NK-92 (cell line): ENCODE measurements at regions not wholly inside any gene's neighbourhood (a gene's known extent, or its start where the extent isn't known, plus 50 kb on each side); places are given as distances from the start of the nearest gene placed in this dataset.
"Not testable (repeated sequence)": the region's sequence is repeated elsewhere in the genome, so short reads cannot be mapped to it uniquely, and the experiment has no call there.

Experiments
- DNase-seq: peaks from one replicate; lab custom pipeline; 2025; ENCODE audit not compliant: unreplicated experiment; lab: John Stamatoyannopoulos, UW

GRCh38 chr10:6885284-6885683 is 305.2 kb upstream of the PRKCQ start:
- no peak for DNase-seq

GRCh38 chr10:6881987-6882386 is 301.9 kb upstream of the PRKCQ start:
- no peak for DNase-seq

- no peak for DNase-seq
These were observed 297.8 kb upstream of the PRKCQ start for GRCh38 chr10:6877722-6878392.

- no peak for DNase-seq
These were observed 297.3 kb upstream of the PRKCQ start for GRCh38 chr10:6877336-6877721.

GRCh38 chr10:6875269-6875865 is 295.3 kb upstream of the PRKCQ start:
- no peak for DNase-seq

- no peak for DNase-seq
These were observed 291.1 kb upstream of the PRKCQ start for GRCh38 chr10:6871128-6871527.

GRCh38 chr10:6868036-6868725 is 288.1 kb upstream of the PRKCQ start:
- DNase-seq, result no peak

GRCh38 chr10:6866757-6867156 is 286.7 kb upstream of the PRKCQ start:
- DNase-seq, result no peak

- DNase-seq, result no peak
These were observed 284.1 kb upstream of the PRKCQ start for GRCh38 chr10:6864142-6864541.

GRCh38 chr10:6863381-6863780 is 283.3 kb upstream of the PRKCQ start:
- no peak for DNase-seq

GRCh38 chr10:6850452-6850851 is 270.4 kb upstream of the PRKCQ start:
- no peak for DNase-seq

- no peak for DNase-seq
These were observed 267.5 kb upstream of the PRKCQ start for GRCh38 chr10:6847561-6847960.

- DNase-seq, result no peak
These were observed 264.0 kb upstream of the PRKCQ start for GRCh38 chr10:6843894-6844650.

- no peak for DNase-seq
These were observed 263.4 kb upstream of the PRKCQ start for GRCh38 chr10:6843481-6843881.

- no peak for DNase-seq
These were observed 262.6 kb upstream of the PRKCQ start for GRCh38 chr10:6842722-6843121.

GRCh38 chr10:6841761-6842160 is 261.7 kb upstream of the PRKCQ start:
- no peak for DNase-seq

- DNase-seq, result no peak
These were observed 260.7 kb upstream of the PRKCQ start for GRCh38 chr10:6840766-6841165.

GRCh38 chr10:6840201-6840691 is 260.2 kb upstream of the PRKCQ start:
- no peak for DNase-seq

GRCh38 chr10:6838118-6838517 is 258.0 kb upstream of the PRKCQ start:
- DNase-seq, result no peak

- no peak for DNase-seq
These were observed 253.5 kb upstream of the PRKCQ start for GRCh38 chr10:6833458-6834011.

- not testable (repeated sequence) for DNase-seq
These were observed 250.9 kb upstream of the PRKCQ start for GRCh38 chr10:6830981-6831380.
